ENCODE measurements at regions not wholly inside any gene's neighbourhood (a gene's known extent, or its start where the extent isn't known, plus 50 kb on each side); places are given as distances from the start of the nearest gene placed in this dataset.

DNA sequence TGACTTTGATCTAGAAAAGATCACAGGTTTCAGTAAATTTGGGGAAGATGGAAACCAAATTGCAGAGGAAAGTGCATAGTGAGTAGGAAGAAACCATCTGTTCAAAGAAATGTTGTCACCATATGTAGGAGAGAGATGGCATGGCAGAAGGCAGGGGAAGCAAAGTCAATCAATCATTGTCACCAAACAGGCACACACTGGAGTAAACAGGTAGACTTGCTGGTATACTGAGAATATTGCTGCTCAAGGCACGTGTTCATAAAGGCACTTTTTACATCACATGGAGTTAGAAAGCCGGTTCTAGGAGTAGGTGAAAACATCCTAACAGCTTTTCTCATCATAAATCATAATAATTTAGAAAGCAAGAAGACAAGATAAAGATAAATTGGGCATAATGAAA is 550.5 kb upstream of the FAT1 start:
- Histone ChIP-seq H3K9ac (ENCODE audit: extremely low read depth, insufficient read length, low read length) (no peak overlapping the region), H2BK5ac (ENCODE audit: insufficient read length, low read length) (no peak overlapping the region), H3K23me2 (ENCODE audit: insufficient read length, low read depth, low read length, poor library complexity, severe bottlenecking) (no peaks in the 10 kb centered on the region), H4K5ac (ENCODE audit: insufficient read length, low read depth, low read length) (no peak overlapping the region), H3K27me3 (ENCODE audit: insufficient read depth, low read length) (no peaks in the 10 kb centered on the region), H4K8ac (replicated peaks; ENCODE audit: insufficient read length, low read depth, low read length) (no peak overlapping the region), H2BK120ac (ENCODE audit: low read depth, low read length, poor library complexity, severe bottlenecking) (no peak overlapping the region), H2AFZ (ENCODE audit: low read length) (no peak overlapping the region), H3K79me2 (ENCODE audit: insufficient read depth, low read length) (no peaks in the 10 kb centered on the region), H2BK20ac (ENCODE audit: low read depth, low read length, poor library complexity, severe bottlenecking) (no peak overlapping the region), H3K56ac (ENCODE audit: insufficient read length, low read depth, low read length) (no peak overlapping the region), H3K14ac (ENCODE audit: insufficient read depth, low read length) (no peak overlapping the region), H3K4me2 (ENCODE audit: insufficient read depth, insufficient read length, low read length) (no peak overlapping the region), H4K20me1 (ENCODE audit: control insufficient read depth, insufficient read depth, insufficient read length) (no peaks in the 10 kb centered on the region), H3K9me3 (ENCODE audit: control insufficient read depth, low read depth, low read length) (no peaks in the 10 kb centered on the region), H3K18ac (ENCODE audit: insufficient read length, low read depth, low read length) (no peak overlapping the region), H2BK12ac (ENCODE audit: insufficient read length, low read depth, low read length) (no peak overlapping the region), H2BK15ac (ENCODE audit: low read depth, low read length) (no peak overlapping the region), H3K27ac (ENCODE audit: insufficient read length, low read depth, low read length) (no peak overlapping the region), H3K4ac (ENCODE audit: low read depth, low read length) (no peak overlapping the region), H3K23ac (ENCODE audit: insufficient read length, low read depth, low read length) (no peak overlapping the region), H3K4me1 (ENCODE audit: insufficient read depth, low read length) (no peaks in the 10 kb centered on the region), H3K79me1 (ENCODE audit: insufficient read depth, low read depth, low read length, poor library complexity, severe bottlenecking) (no peaks in the 10 kb centered on the region), H4K91ac (ENCODE audit: insufficient read length, low read depth, low read length) (no peak overlapping the region), H2AK5ac (ENCODE audit: insufficient read length, low read length) (no peak overlapping the region), H3T11ph (ENCODE audit: low read length) (no peak overlapping the region)
- H3K9me3 Mint-ChIP-seq = no peaks in the 10 kb centered on the region
- H3K36me3 Mint-ChIP-seq (ENCODE audit: insufficient read depth in 1 of 3, low read depth in 3 of 3) = no peaks in the 10 kb centered on the region
- no CpG with 5 or more reads among the region's 2 CpGs for WGBS (ENCODE audit: extremely low coverage, insufficient read length, low lambda C conversion rate)
- H3K27me3 Mint-ChIP-seq (ENCODE audit: low read depth) = no peaks in the 10 kb centered on the region
- DNase-seq = no peak
- H3K4me1 Mint-ChIP-seq = no peaks in the 10 kb centered on the region
- H3K4me3 Mint-ChIP-seq = no peak overlapping the region
- TF ChIP-seq, protein P1, sequence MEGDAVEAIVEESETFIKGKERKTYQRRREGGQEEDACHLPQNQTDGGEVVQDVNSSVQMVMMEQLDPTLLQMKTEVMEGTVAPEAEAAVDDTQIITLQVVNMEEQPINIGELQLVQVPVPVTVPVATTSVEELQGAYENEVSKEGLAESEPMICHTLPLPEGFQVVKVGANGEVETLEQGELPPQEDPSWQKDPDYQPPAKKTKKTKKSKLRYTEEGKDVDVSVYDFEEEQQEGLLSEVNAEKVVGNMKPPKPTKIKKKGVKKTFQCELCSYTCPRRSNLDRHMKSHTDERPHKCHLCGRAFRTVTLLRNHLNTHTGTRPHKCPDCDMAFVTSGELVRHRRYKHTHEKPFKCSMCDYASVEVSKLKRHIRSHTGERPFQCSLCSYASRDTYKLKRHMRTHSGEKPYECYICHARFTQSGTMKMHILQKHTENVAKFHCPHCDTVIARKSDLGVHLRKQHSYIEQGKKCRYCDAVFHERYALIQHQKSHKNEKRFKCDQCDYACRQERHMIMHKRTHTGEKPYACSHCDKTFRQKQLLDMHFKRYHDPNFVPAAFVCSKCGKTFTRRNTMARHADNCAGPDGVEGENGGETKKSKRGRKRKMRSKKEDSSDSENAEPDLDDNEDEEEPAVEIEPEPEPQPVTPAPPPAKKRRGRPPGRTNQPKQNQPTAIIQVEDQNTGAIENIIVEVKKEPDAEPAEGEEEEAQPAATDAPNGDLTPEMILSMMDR (conservative IDR thresholded peaks at IDR 0.05) = no peak
- H3K27ac Mint-ChIP-seq = no peak overlapping the region
